ENCODE measurements at regions not wholly inside any gene's neighbourhood (a gene's known extent, or its start where the extent isn't known, plus 50 kb on each side); places are given as distances from the start of the nearest gene placed in this dataset.

DNA sequence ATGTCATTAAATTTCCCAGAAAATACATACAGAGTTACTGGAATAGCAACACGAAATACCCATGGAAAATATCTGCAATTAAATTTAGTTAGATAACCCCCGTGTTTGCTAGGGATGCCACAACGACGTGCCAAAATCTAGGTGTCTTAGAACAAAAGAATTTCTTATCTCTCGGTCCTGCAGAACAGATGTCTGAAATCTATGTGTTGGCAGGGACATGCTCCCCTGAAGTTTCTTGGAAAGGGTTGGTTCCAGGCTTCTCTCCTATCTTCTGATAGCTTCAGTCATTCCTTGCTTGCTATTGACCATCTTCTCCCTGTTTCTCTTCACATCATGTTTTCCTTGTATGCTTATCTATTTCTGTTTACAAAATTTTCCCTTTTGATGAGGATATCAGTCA is 1067.0 kb downstream of the CDH18 start:
- H4K5ac ChIP-seq (ENCODE audit: low read depth, low read length): no peak overlapping the region
- intact Hi-C loops (cut with micrococcal nuclease): no loop called here
- H3K27me3 ChIP-seq (ENCODE audit: control insufficient read depth, insufficient read depth, low read length): no peaks in the 10 kb centered on the region
- no peaks in the 10 kb centered on the region for H3K4me1 ChIP-seq (ENCODE audit: control insufficient read depth, insufficient read depth, low read length)
- no peak overlapping the region for H2AK9ac ChIP-seq (replicated peaks; ENCODE audit: low read depth, low read length, poor library complexity)
- ChIA-PET CTCF (no interaction called here), POLR2A (ENCODE audit: unreplicated experiment) (no interaction called here)
- no peak overlapping the region for H2BK15ac ChIP-seq (ENCODE audit: low read depth, low read length)
- H4K8ac ChIP-seq (ENCODE audit: low read depth in 2 of 2, low read length in 2 of 2): no peak overlapping the region
- DNase-seq (no peak), ATAC-seq (ENCODE audit: low read depth) (no peak)
- H3K4ac ChIP-seq (ENCODE audit: low read depth, low read length): no peak overlapping the region
- WGBS, 2 experiments (ENCODE audit: extremely low coverage in 2 of 2, insufficient read length in 1 of 2): 53% methylated on average over 3 of the region's 5 CpGs; no CpG with 5 or more reads in 1 of the 2 experiments
- no peak overlapping the region for H2BK20ac ChIP-seq (ENCODE audit: low read depth, low read length)
- H3K9me3 ChIP-seq (ENCODE audit: control insufficient read depth, insufficient read depth, low read length): peaks cover 11% of the 10 kb centered on the region
- no peak overlapping the region for H3K23ac ChIP-seq (ENCODE audit: low read depth, low read length)
- no peaks in the 10 kb centered on the region for H3K9me1 ChIP-seq (ENCODE audit: insufficient read depth, low read length)
- no peak overlapping the region for H4K91ac ChIP-seq (ENCODE audit: insufficient read depth, low read depth, low read length)
- H2AFZ ChIP-seq (replicated peaks; ENCODE audit: low read length, poor library complexity): no peak overlapping the region
- no TSS peak for BruUV-seq (replicated peaks)
- H3K9ac ChIP-seq (ENCODE audit: low read depth, low read length): no peak overlapping the region
- H3K36me3 ChIP-seq (ENCODE audit: control insufficient read depth, insufficient read depth, low read length): no peaks in the 10 kb centered on the region
- H3K27ac ChIP-seq (ENCODE audit: insufficient read depth, low read length): no peak overlapping the region
- no peak overlapping the region for H3K14ac ChIP-seq (replicated peaks; ENCODE audit: low read depth, low read length)
- TF ChIP-seq BHLHE40 (IDR thresholded peaks at IDR 0.05; ENCODE audit: low read depth, low read length) (no peak), SMC3 (IDR thresholded peaks at IDR 0.05; ENCODE audit: low read depth, low read length) (no peak), NFE2L2 (IDR thresholded peaks at IDR 0.05; ENCODE audit: low read depth, low read length) (no peak), RCOR1 (IDR thresholded peaks at IDR 0.05; ENCODE audit: insufficient replicate concordance, low read length) (no peak), POLR2A (IDR thresholded peaks at IDR 0.05; ENCODE audit: low read depth, low read length) (no peak), RAD21 (IDR thresholded peaks at IDR 0.05; ENCODE audit: low read length) (no peak), CEBPB (IDR thresholded peaks at IDR 0.05; ENCODE audit: low read depth, low read length) (no peak), MXI1 (IDR thresholded peaks at IDR 0.05; ENCODE audit: borderline replicate concordance, low read depth, low read length) (no peak), RFX5 (IDR thresholded peaks at IDR 0.05; ENCODE audit: low read depth, low read length) (no peak)
- TF ChIP-seq, protein P1, sequence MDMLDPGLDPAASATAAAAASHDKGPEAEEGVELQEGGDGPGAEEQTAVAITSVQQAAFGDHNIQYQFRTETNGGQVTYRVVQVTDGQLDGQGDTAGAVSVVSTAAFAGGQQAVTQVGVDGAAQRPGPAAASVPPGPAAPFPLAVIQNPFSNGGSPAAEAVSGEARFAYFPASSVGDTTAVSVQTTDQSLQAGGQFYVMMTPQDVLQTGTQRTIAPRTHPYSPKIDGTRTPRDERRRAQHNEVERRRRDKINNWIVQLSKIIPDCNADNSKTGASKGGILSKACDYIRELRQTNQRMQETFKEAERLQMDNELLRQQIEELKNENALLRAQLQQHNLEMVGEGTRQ (IDR thresholded peaks at IDR 0.05; ENCODE audit: low read depth, low read length): no peak
- H3K4me2 ChIP-seq (ENCODE audit: low read depth, low read length): no peak overlapping the region
- H3K4me3 ChIP-seq (ENCODE audit: insufficient read depth, low read depth, low read length): no peak overlapping the region
- no peak overlapping the region for H2BK5ac ChIP-seq (ENCODE audit: low read depth, low read length, poor library complexity, severe bottlenecking)
- no peak overlapping the region for H2AK5ac ChIP-seq (ENCODE audit: low read depth, low read length)
- no peak overlapping the region for H2BK120ac ChIP-seq (ENCODE audit: low read depth, low read length)
- no peak overlapping the region for H3K18ac ChIP-seq (ENCODE audit: low read depth, low read length)
- no peaks in the 10 kb centered on the region for H4K20me1 ChIP-seq (ENCODE audit: insufficient read depth, low read length)
- H3K79me1 ChIP-seq (ENCODE audit: low read depth in 1 of 2, low read length in 2 of 2): no peaks in the 10 kb centered on the region
- in situ Hi-C loops (cut with MboI; ENCODE audit: low sequenced_read_pairs): no loop called here
- H3K56ac ChIP-seq (ENCODE audit: extremely low read depth, insufficient read depth, low read length): no peak overlapping the region
- dilution Hi-C loops (cut with HindIII; ENCODE audit: low sequenced_read_pairs, unreplicated experiment): no loop called here

Data from IMR-90 (cell line).